ENCODE measurements at regions not wholly inside any gene's neighbourhood (a gene's known extent, or its start where the extent isn't known, plus 50 kb on each side); places are given as distances from the start of the nearest gene placed in this dataset.

DNA sequence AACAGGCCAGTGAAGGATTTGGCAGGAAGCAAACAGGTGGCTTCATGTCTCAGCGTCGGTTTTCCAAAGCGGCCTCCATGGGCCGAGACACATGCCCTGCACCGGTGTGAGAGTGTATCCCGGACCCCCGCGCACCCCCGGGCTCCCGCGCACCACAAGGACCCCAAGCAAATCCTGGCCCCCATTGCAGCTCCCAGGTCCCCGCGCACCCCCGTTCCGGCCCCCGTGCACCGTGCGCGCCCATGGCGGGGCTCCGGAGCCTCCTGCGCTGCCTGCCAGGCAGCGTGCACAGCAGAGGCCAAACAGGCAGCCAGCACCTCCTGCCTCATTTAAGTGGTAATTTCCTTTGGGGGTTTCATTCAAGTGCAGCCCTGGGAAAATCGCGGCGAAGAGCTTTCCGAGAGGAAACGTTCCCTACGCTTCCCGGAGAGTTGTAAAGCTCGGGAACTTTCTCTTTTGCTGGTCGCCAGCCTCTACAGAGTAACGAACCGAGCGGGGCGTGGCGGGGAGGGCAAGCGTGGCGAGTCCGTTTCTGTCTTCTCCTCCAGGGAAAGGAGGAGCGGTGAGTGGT is 145.5 kb upstream of the SLC24A2 start:
- H3K4me1 Mint-ChIP-seq (ENCODE audit: low read depth in 2 of 2) = peaks cover 0 to 5% of the 10 kb centered on the region in 2 donors
- peaks cover 5 to 17% of the 10 kb centered on the region in 2 donors for H3K27me3 Mint-ChIP-seq
- no peaks in the 10 kb centered on the region for H3K9me3 Mint-ChIP-seq
- H3K36me3 Mint-ChIP-seq (ENCODE audit: insufficient read depth) = no peaks in the 10 kb centered on the region
- no peak overlapping the region for H3K27ac Mint-ChIP-seq
- ATAC-seq (replicated peaks) = no peak
- no peak for DNase-seq
- H3K4me3 Mint-ChIP-seq = peak overlapping the region in 1 of 2 donors; percentile 40

DNA sequence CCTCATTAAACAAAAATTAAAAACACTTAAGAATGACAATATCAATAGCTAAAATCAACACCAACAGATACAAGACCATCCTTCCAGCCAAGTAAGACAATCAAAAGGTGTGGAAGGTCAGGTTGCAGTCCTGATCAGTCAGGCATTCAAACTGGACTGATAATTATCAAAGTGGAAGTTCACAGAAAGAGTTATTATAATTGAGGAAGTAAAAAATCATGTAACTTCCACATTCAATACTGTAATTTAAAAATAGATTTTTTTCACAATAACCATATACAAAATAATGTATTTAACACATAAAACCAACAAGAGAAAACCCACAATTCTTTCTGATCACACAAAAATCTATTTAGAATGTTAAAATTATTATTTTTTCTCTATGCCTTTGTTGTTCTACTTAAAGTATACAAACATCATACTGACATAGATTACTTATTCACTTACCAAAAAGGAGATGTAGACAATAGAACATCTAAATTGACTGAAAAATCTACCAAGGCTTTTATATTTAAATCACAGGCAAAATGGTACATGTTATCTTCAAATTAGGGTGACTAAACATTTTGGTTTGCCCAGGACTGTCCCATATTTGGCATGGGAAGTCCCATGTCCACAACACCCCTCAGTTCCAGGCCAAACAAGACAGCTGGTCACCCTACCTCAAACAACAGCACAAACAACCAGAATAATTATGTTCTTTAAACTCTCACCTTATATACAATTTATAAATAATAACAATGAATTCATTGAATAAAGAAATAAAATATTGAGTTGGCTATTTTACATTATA is 142.5 kb upstream of the SLC24A2 start:
- no peak overlapping the region for H3K4me3 Mint-ChIP-seq
- no peak overlapping the region for H3K27ac Mint-ChIP-seq
- H3K36me3 Mint-ChIP-seq (ENCODE audit: insufficient read depth) = no peaks in the 10 kb centered on the region
- H3K27me3 Mint-ChIP-seq = peaks cover 5 to 17% of the 10 kb centered on the region in 2 donors
- H3K9me3 Mint-ChIP-seq = no peaks in the 10 kb centered on the region
- peaks cover 2 to 6% of the 10 kb centered on the region in 2 donors for H3K4me1 Mint-ChIP-seq (ENCODE audit: low read depth in 2 of 2)
- DNase-seq (no peak), ATAC-seq (replicated peaks) (no peak)

DNA sequence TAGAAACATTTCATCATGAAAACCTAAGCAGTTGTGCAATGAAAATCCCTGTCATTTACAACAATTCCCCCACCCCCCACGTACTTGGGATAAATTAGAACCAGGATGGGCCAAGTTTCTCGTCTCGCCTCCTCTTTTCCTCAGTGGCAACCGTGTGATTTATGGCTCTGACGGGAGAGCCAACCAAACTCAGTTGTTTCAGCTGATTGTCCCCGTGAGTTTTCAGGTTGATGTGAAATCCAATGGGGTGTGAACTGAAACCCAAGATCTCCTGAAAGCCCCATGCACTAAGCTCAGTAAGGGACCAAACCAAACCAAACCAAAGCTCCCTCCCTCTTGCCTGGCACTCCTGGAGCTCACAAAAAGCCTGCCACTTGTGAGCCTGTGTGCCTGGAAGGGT is 138.7 kb upstream of the SLC24A2 start:
- no peaks in the 10 kb centered on the region for H3K9me3 Mint-ChIP-seq
- peaks cover 0 to 19% of the 10 kb centered on the region in 2 donors for H3K27me3 Mint-ChIP-seq
- no peak for ATAC-seq (replicated peaks)
- DNase-seq = no peak
- H3K4me1 Mint-ChIP-seq (ENCODE audit: low read depth in 2 of 2) = peaks cover 3 to 6% of the 10 kb centered on the region in 2 donors
- H3K36me3 Mint-ChIP-seq (ENCODE audit: insufficient read depth) = no peaks in the 10 kb centered on the region
- no peak overlapping the region for H3K4me3 Mint-ChIP-seq
- no peak overlapping the region for H3K27ac Mint-ChIP-seq

DNA sequence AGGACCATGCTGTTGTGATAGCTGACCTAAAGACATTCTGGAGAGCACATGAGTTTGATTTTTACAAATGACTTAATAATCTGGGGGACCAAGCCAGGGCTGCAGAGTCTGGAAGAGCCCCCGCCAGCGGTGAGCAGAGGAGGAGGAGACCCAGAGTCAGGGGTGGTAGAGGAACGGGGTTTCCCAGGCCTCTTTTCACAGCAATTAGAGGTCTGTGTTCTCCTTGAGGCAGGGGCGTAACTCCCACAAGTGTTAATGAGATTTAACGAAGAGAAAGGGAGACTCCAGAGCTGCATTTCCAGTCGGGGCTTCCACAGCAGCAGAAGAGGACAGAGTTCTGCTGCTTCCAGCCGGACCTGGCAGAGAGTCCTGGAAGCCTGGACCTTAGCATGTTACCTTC is 137.9 kb upstream of the SLC24A2 start:
- H3K4me3 Mint-ChIP-seq = no peak overlapping the region
- ATAC-seq (replicated peaks) (no peak), DNase-seq (no peak)
- H3K27me3 Mint-ChIP-seq = peaks cover 0 to 19% of the 10 kb centered on the region in 2 donors
- H3K4me1 Mint-ChIP-seq (ENCODE audit: low read depth in 2 of 2) = peaks cover 3 to 6% of the 10 kb centered on the region in 2 donors
- no peak overlapping the region for H3K27ac Mint-ChIP-seq
- H3K9me3 Mint-ChIP-seq = no peaks in the 10 kb centered on the region
- H3K36me3 Mint-ChIP-seq (ENCODE audit: insufficient read depth) = no peaks in the 10 kb centered on the region

DNA sequence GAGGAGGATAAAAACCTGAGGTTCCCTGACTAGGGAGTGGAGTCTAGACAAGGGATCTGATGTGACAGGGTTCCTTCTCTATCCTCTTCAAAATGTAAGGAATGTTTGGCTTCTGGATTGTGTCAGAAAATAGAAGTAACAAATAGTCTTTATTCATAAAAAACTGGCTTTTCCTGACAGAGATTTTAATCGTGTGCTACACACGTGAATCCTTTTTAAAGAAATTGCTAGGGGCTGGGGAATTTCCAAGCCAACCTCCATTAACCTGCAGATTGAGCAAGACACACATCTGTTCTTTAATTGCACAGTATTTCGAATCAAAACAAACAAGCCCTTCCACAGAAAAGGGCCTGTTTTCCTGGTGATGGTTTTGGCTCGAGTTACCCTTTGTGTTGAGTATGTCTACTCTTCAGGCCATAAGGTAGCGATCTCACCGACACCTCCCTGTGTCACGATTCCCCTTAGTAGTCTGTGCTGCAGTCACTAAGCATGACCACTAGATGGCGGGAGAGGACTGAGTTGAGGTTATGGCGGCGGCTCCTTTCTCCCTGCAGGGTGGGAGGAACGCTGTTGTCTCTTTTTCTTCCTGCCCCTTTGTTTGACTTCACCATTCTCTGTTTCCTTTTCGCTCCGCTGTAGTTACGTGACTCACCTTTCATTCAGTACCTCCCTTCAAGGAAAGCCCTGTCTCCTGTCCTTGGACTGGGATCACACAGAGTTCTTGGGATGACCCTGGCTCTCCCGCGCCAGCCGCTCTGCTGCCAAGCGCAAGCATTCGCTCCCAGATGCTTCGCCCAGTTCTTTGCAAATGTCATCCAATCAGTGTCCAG is 137.1 kb upstream of the SLC24A2 start:
- Mint-ChIP-seq H3K9me3 (no peaks in the 10 kb centered on the region), H3K27me3 (peaks cover 0 to 19% of the 10 kb centered on the region in 2 donors), H3K4me1 (ENCODE audit: low read depth in 2 of 2) (peaks cover 3 to 6% of the 10 kb centered on the region in 2 donors), H3K36me3 (ENCODE audit: insufficient read depth) (no peaks in the 10 kb centered on the region), H3K27ac (no peak overlapping the region), H3K4me3 (peak overlapping the region; percentile 27 to 61)
- ATAC-seq (replicated peaks) = peak; percentile 99
- peak; percentile 74 to 78 (median 74) for DNase-seq

GRCh38 chr9:19924080-19924479 is 135.2 kb upstream of the SLC24A2 start:
- Mint-ChIP-seq H3K36me3 (ENCODE audit: insufficient read depth) (no peaks in the 10 kb centered on the region), H3K9me3 (no peaks in the 10 kb centered on the region), H3K27ac (no peak overlapping the region), H3K4me3 (no peak overlapping the region), H3K4me1 (ENCODE audit: low read depth in 2 of 2) (peaks cover 3 to 6% of the 10 kb centered on the region in 2 donors), H3K27me3 (peaks cover 12 to 36% of the 10 kb centered on the region in 2 donors)
- ATAC-seq (replicated peaks) (no peak), DNase-seq (no peak)

GRCh38 chr9:19922476-19923118 is 133.8 kb upstream of the SLC24A2 start:
- Mint-ChIP-seq H3K27me3 (peaks cover 22 to 47% of the 10 kb centered on the region in 2 donors), H3K4me3 (no peak overlapping the region), H3K36me3 (ENCODE audit: insufficient read depth) (no peaks in the 10 kb centered on the region), H3K27ac (no peak overlapping the region), H3K9me3 (no peaks in the 10 kb centered on the region), H3K4me1 (ENCODE audit: low read depth in 2 of 2) (peaks cover 3 to 6% of the 10 kb centered on the region in 2 donors)
- ATAC-seq (replicated peaks) = no peak
- DNase-seq = no peak

GRCh38 chr9:19920401-19920800 is 131.6 kb upstream of the SLC24A2 start:
- H3K27ac Mint-ChIP-seq = no peak overlapping the region
- H3K27me3 Mint-ChIP-seq = peaks cover 22 to 47% of the 10 kb centered on the region in 2 donors
- DNase-seq (no peak), ATAC-seq (replicated peaks) (no peak)
- no peaks in the 10 kb centered on the region for H3K4me1 Mint-ChIP-seq (ENCODE audit: low read depth in 2 of 2)
- H3K9me3 Mint-ChIP-seq = no peaks in the 10 kb centered on the region
- H3K4me3 Mint-ChIP-seq = no peak overlapping the region
- H3K36me3 Mint-ChIP-seq (ENCODE audit: insufficient read depth) = no peaks in the 10 kb centered on the region

- no peak overlapping the region for H3K27ac Mint-ChIP-seq
- DNase-seq = no peak
- H3K4me3 Mint-ChIP-seq = no peak overlapping the region
- no peaks in the 10 kb centered on the region for H3K9me3 Mint-ChIP-seq
- peaks cover 22 to 36% of the 10 kb centered on the region in 2 donors for H3K27me3 Mint-ChIP-seq
- H3K36me3 Mint-ChIP-seq (ENCODE audit: insufficient read depth) = no peaks in the 10 kb centered on the region
- no peaks in the 10 kb centered on the region for H3K4me1 Mint-ChIP-seq (ENCODE audit: low read depth in 2 of 2)
- no peak for ATAC-seq (replicated peaks)
Observed at GRCh38 chr9:19918630-19919029, 129.8 kb upstream of the SLC24A2 start.

GRCh38 chr9:19914044-19914443 is 125.2 kb upstream of the SLC24A2 start:
- Mint-ChIP-seq H3K27me3 (peaks cover 10 to 11% of the 10 kb centered on the region in 2 donors), H3K27ac (no peak overlapping the region), H3K4me1 (ENCODE audit: low read depth in 2 of 2) (no peaks in the 10 kb centered on the region), H3K4me3 (no peak overlapping the region), H3K36me3 (ENCODE audit: insufficient read depth) (no peaks in the 10 kb centered on the region), H3K9me3 (no peaks in the 10 kb centered on the region)
- no peak for ATAC-seq (replicated peaks)
- DNase-seq = no peak

DNA sequence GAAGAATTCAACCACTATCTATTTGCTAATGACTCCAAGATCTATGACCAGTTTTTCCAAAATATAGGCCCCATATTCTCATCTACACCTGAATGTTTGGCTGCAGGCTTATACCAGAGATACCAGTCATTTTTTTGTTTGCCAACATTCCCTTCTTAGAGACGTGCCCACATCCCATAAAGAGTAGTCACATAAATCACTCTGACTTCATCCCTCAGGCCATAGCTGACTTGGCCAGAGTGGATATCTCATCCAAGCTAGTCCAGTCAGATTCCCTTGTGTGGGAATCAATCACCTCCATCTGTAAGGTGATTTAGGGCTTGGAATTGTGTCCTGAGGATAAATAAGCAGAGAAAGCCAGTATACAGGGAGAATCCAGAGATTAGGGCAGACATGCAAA is 124.3 kb upstream of the SLC24A2 start:
- Mint-ChIP-seq H3K27me3 (peaks cover under 1 to 2% of the 10 kb centered on the region in 2 donors), H3K36me3 (ENCODE audit: insufficient read depth) (no peaks in the 10 kb centered on the region), H3K4me3 (no peak overlapping the region), H3K27ac (no peak overlapping the region), H3K9me3 (no peaks in the 10 kb centered on the region), H3K4me1 (ENCODE audit: low read depth in 2 of 2) (no peaks in the 10 kb centered on the region)
- DNase-seq (no peak), ATAC-seq (replicated peaks) (no peak)

GRCh38 chr9:19903076-19903475 is 114.2 kb upstream of the SLC24A2 start:
- no peak overlapping the region for H3K27ac Mint-ChIP-seq
- peaks cover 0 to 3% of the 10 kb centered on the region in 2 donors for H3K4me1 Mint-ChIP-seq (ENCODE audit: low read depth in 2 of 2)
- DNase-seq (no peak), ATAC-seq (replicated peaks) (no peak)
- peaks cover 0 to 11% of the 10 kb centered on the region in 2 donors for H3K27me3 Mint-ChIP-seq
- H3K9me3 Mint-ChIP-seq = no peaks in the 10 kb centered on the region
- H3K4me3 Mint-ChIP-seq = no peak overlapping the region
- H3K36me3 Mint-ChIP-seq (ENCODE audit: insufficient read depth) = no peaks in the 10 kb centered on the region

GRCh38 chr9:19901586-19901985 is 112.7 kb upstream of the SLC24A2 start:
- DNase-seq = no peak
- H3K27me3 Mint-ChIP-seq = peaks cover 0 to 5% of the 10 kb centered on the region in 2 donors
- no peak overlapping the region for H3K27ac Mint-ChIP-seq
- ATAC-seq (replicated peaks) = no peak
- no peaks in the 10 kb centered on the region for H3K9me3 Mint-ChIP-seq
- H3K36me3 Mint-ChIP-seq (ENCODE audit: insufficient read depth) = no peaks in the 10 kb centered on the region
- H3K4me3 Mint-ChIP-seq = no peak overlapping the region
- H3K4me1 Mint-ChIP-seq (ENCODE audit: low read depth in 2 of 2) = peaks cover 0 to 3% of the 10 kb centered on the region in 2 donors

Data from effector memory CD8-positive, alpha-beta T cell (primary cell).